ENCODE measurements at regions not wholly inside any gene's neighbourhood (a gene's known extent, or its start where the extent isn't known, plus 50 kb on each side); places are given as distances from the start of the nearest gene placed in this dataset.

GRCh38 chr7:156230576-156230975 lies 410.0 kb upstream of the RNF32 start:
- TF ChIP-seq CTCF (IDR thresholded peaks at IDR 0.05) (no peak), SIN3A (IDR thresholded peaks at IDR 0.05; ENCODE audit: borderline replicate concordance, insufficient read depth, low read depth, low read length) (no peak), POLR2AphosphoS5 (IDR thresholded peaks at IDR 0.05; ENCODE audit: low read depth, low read length) (no peak), REST (IDR thresholded peaks at IDR 0.05; ENCODE audit: insufficient read depth in 1 of 2, low read depth in 2 of 2, low read length in 1 of 2) (no peak)

All from Panc1 (cell line).